ENCODE measurements at regions not wholly inside any gene's neighbourhood (a gene's known extent, or its start where the extent isn't known, plus 50 kb on each side); places are given as distances from the start of the nearest gene placed in this dataset.
A peak's percentile ranks its signal among the peaks of the same experiment; 100 is the strongest.

- POLR2A ChIA-PET: interaction anchor here (0.6 to 1.0 kb wide), 3 partner anchors 51 to 289 kb away, joined by 3 to 6 read pairs (median 5); no protein-coding TSS in a partner anchor
- CTCF ChIA-PET: interaction anchor here (0.6 to 1.6 kb wide), 5 partner anchors 11 to 583 kb away, joined by 3 to 5 read pairs (median 3); no protein-coding TSS in a partner anchor
- peak; percentile 91 for DNase-seq (ENCODE audit: low read depth)
Observed at GRCh38 chr2:215624423-215624829, 188.6 kb upstream of the FN1 start.

GRCh38 chr2:215622837-215623236 lies 187.0 kb upstream of the FN1 start:
- no peak for TF ChIP-seq CTCF (IDR thresholded peaks at IDR 0.05; ENCODE audit: insufficient read depth, low read depth, low read length)
- Histone ChIP-seq H3K27me3 (ENCODE audit: control insufficient read depth, insufficient read depth, low read length) (no peaks in the 10 kb centered on the region), H3K36me3 (ENCODE audit: control insufficient read depth, insufficient read depth, low read length) (no peaks in the 10 kb centered on the region), H3K4me3 (ENCODE audit: low read depth, low read length) (no peak overlapping the region)
- CTCF ChIA-PET: no interaction called here
- no peak for DNase-seq (ENCODE audit: low read depth)
- POLR2A ChIA-PET: no interaction called here

More at GRCh38 chr2:215624423-215624829, 188.6 kb upstream of the FN1 start:
- no peaks in the 10 kb centered on the region for H3K27me3 ChIP-seq (ENCODE audit: control insufficient read depth, insufficient read depth, low read length)
- no peak overlapping the region for H3K4me3 ChIP-seq (ENCODE audit: low read depth, low read length)
- H3K36me3 ChIP-seq (ENCODE audit: control insufficient read depth, insufficient read depth, low read length): no peaks in the 10 kb centered on the region
- TF ChIP-seq CTCF (IDR thresholded peaks at IDR 0.05; ENCODE audit: insufficient read depth, low read depth, low read length): no peak

- ChIA-PET POLR2A (no interaction called here), CTCF (interaction anchor here (0.6 to 1.2 kb wide), 3 partner anchors 9 to 299 kb away, joined by 3 read pairs; no protein-coding TSS in a partner anchor)
- Histone ChIP-seq H3K36me3 (ENCODE audit: control insufficient read depth, insufficient read depth, low read length) (no peaks in the 10 kb centered on the region), H3K27me3 (ENCODE audit: control insufficient read depth, insufficient read depth, low read length) (no peaks in the 10 kb centered on the region), H3K4me3 (ENCODE audit: low read depth, low read length) (no peak overlapping the region)
- no peak for DNase-seq (ENCODE audit: low read depth)
- no peak for TF ChIP-seq CTCF (IDR thresholded peaks at IDR 0.05; ENCODE audit: insufficient read depth, low read depth, low read length)
Observed at GRCh38 chr2:215621381-215621780, 185.5 kb upstream of the FN1 start.

GRCh38 chr2:215620528-215620927 lies 184.7 kb upstream of the FN1 start:
- no peak for DNase-seq (ENCODE audit: low read depth)
- no peak overlapping the region for H3K4me3 ChIP-seq (ENCODE audit: low read depth, low read length)
- CTCF ChIA-PET: interaction anchor here (1.2 kb wide), 1 partner anchor 157 kb away, joined by 3 read pairs; no protein-coding TSS in a partner anchor
- POLR2A ChIA-PET: interaction anchor here (0.7 kb wide), 1 partner anchor 164 kb away, joined by 3 read pairs; no protein-coding TSS in a partner anchor
- H3K36me3 ChIP-seq (ENCODE audit: control insufficient read depth, insufficient read depth, low read length): no peaks in the 10 kb centered on the region
- no peak for TF ChIP-seq CTCF (IDR thresholded peaks at IDR 0.05; ENCODE audit: insufficient read depth, low read depth, low read length)
- no peaks in the 10 kb centered on the region for H3K27me3 ChIP-seq (ENCODE audit: control insufficient read depth, insufficient read depth, low read length)

GRCh38 chr2:215619989-215620388 lies 184.1 kb upstream of the FN1 start:
- TF ChIP-seq CTCF (IDR thresholded peaks at IDR 0.05; ENCODE audit: insufficient read depth, low read depth, low read length): no peak
- no peak for DNase-seq (ENCODE audit: low read depth)
- ChIA-PET CTCF (interaction anchor here (1.0 kb wide), 1 partner anchor 26 kb away, joined by 5 read pairs; no protein-coding TSS in a partner anchor), POLR2A (interaction anchor here (0.7 kb wide), 1 partner anchor 165 kb away, joined by 3 read pairs; no protein-coding TSS in a partner anchor)
- no peak overlapping the region for H3K4me3 ChIP-seq (ENCODE audit: low read depth, low read length)
- H3K27me3 ChIP-seq (ENCODE audit: control insufficient read depth, insufficient read depth, low read length): no peaks in the 10 kb centered on the region
- H3K36me3 ChIP-seq (ENCODE audit: control insufficient read depth, insufficient read depth, low read length): no peaks in the 10 kb centered on the region

All from BJ (cell line).